ENCODE measurements at regions not wholly inside any gene's neighbourhood (a gene's known extent, or its start where the extent isn't known, plus 50 kb on each side); places are given as distances from the start of the nearest gene placed in this dataset.

GRCh38 chr2:82330155-82330554, 2025.6 kb upstream of the LRRTM1 start:
- TF ChIP-seq CTCF (IDR thresholded peaks at IDR 0.05) = no peak
- no peak for TF ChIP-seq POLR2A (IDR thresholded peaks at IDR 0.05)

Measured in body of pancreas (tissue), 4 donors.